H1 (cell line): ENCODE measurements at regions not wholly inside any gene's neighbourhood (a gene's known extent, or its start where the extent isn't known, plus 50 kb on each side); places are given as distances from the start of the nearest gene placed in this dataset.

Source experiments
- CTCF ChIA-PET: fragments of 300-600 bp; sonication (Branson Sonifier 250); formaldehyde crosslinking; loops from one replicate; lab custom pipeline; 2021; ENCODE audit not compliant: partially characterized antibody; lab: Charles Lee
- POLR2A ChIA-PET: fragments of 300-600 bp; sonication (Branson Sonifier 250); formaldehyde crosslinking; loops from one replicate; lab custom pipeline; 2021; ENCODE audit warnings: inconsistent platforms; ENCODE audit not compliant: partially characterized antibody; lab: Charles Lee
- DNase-seq, 2 experiments: peaks; one replicate each; pipeline versions ENCODE4 v3.0.0 to v3.0.0-alpha.2; 2010 to 2022; ENCODE audit warnings: low spot score in 2 of 2, low read depth in 1 of 2, mixed read lengths in 1 of 2
- FAIRE-seq: peaks from 2 replicates; lab custom pipeline; 2011; peaks lifted over from hg19 to GRCh38; lab: Jason Lieb, UNC
- H2AFZ ChIP-seq: 2 replicates; pipeline ENCODE4 v1.8.1; 2012; ENCODE audit warnings: low read length, inconsistent platforms
- H2AK5ac ChIP-seq: 2 replicates; pipeline ENCODE4 v1.6.1; 2013; ENCODE audit warnings: low read depth, low read length
- H2BK120ac ChIP-seq: replicated peaks from 2 replicates; pipeline ENCODE3; 2013; ENCODE audit warnings: low read depth, low read length, inconsistent platforms
- H2BK12ac ChIP-seq: 2 replicates; pipeline ENCODE4 v1.6.1; 2013; ENCODE audit warnings: low read depth, low read length
- H2BK15ac ChIP-seq: 2 replicates; pipeline ENCODE4 v1.6.1; 2013; ENCODE audit warnings: low read length
- H2BK20ac ChIP-seq: 2 replicates; pipeline ENCODE4 v1.6.1; 2013; ENCODE audit warnings: low read length
- H2BK5ac ChIP-seq: 2 replicates; pipeline ENCODE4 v1.6.1; 2013; ENCODE audit warnings: low read depth, low read length
- H3K14ac ChIP-seq: 2 replicates; pipeline ENCODE4 v1.6.1; 2013; ENCODE audit warnings: inconsistent platforms; ENCODE audit not compliant: insufficient read length
- H3K18ac ChIP-seq: 2 replicates; pipeline ENCODE4 v1.6.1; 2013; ENCODE audit warnings: low read length; ENCODE audit errors: extremely low read depth
- H3K23ac ChIP-seq: 2 replicates; pipeline ENCODE4 v1.6.1; 2013; ENCODE audit warnings: inconsistent platforms; ENCODE audit not compliant: insufficient read length
- H3K23me2 ChIP-seq: 2 replicates; pipeline ENCODE4 v1.6.1; 2013; ENCODE audit warnings: low read depth, low read length
- H3K27ac ChIP-seq: 2 replicates; pipeline ENCODE4 v1.6.1; 2011; ENCODE audit warnings: low read depth, low read length, inconsistent platforms
- H3K27me3 ChIP-seq, 4 experiments: replicated peaks in 1 of 4; 1 replicate in 1 of 4; 2 replicates in 3 of 4; pipeline versions ENCODE4 v1.6.1 to v1.8.1; 2011 to 2013; ENCODE audit warnings: low read length in 3 of 4, mild to moderate bottlenecking in 3 of 4, inconsistent platforms in 2 of 4, mixed read lengths in 2 of 4, moderate library complexity in 1 of 4; ENCODE audit not compliant: control insufficient read depth in 3 of 4, insufficient read depth in 3 of 4; ENCODE audit errors: extremely low read depth in 1 of 4
- H3K36me3 ChIP-seq, 4 experiments: 2 replicates each; pipeline versions ENCODE4 v1.6.1 to v1.8.1; 2011 to 2013; ENCODE audit warnings: mild to moderate bottlenecking in 4 of 4, low read length in 3 of 4, moderate library complexity in 2 of 4, control low read depth in 1 of 4, inconsistent platforms in 1 of 4; ENCODE audit not compliant: insufficient read depth in 4 of 4, control insufficient read depth in 2 of 4
- H3K4ac ChIP-seq: replicated peaks from 2 replicates; pipeline ENCODE3; 2013; ENCODE audit warnings: low read length, low read depth, mixed read lengths, inconsistent platforms; ENCODE audit not compliant: insufficient read length
- H3K4me1 ChIP-seq, 4 experiments: replicated peaks in 1 of 4; 1 replicate in 1 of 4; 2 replicates in 3 of 4; pipeline versions ENCODE4 v1.6.1 to v1.8.1; 2011 to 2013; ENCODE audit warnings: low read length in 3 of 4, inconsistent platforms in 2 of 4, mixed read lengths in 1 of 4; ENCODE audit not compliant: insufficient read depth in 4 of 4, control insufficient read depth in 3 of 4
- H3K4me2 ChIP-seq, 2 experiments: 2 replicates each; pipeline versions ENCODE4 v1.6.1 to v1.8.1; 2011 to 2013; ENCODE audit warnings: low read depth in 2 of 2, low read length in 2 of 2, control low read depth in 1 of 2, inconsistent platforms in 1 of 2, mild to moderate bottlenecking in 1 of 2; ENCODE audit not compliant: insufficient read depth in 1 of 2
- H3K4me3 ChIP-seq, 4 experiments: fragments of 200-600, 300-600 bp in 1 of 4; sonication (generic), shearing (Covaris generic), sonication (Bioruptor Twin) in 1 of 4; 2 replicates each; pipeline versions ENCODE4 v1.5.1 to v1.8.1; 2011 to 2016; ENCODE audit warnings: low read length in 4 of 4, low read depth in 3 of 4, control low read depth in 2 of 4, inconsistent platforms in 2 of 4, mild to moderate bottlenecking in 2 of 4, mixed read lengths in 1 of 4, moderate library complexity in 1 of 4; ENCODE audit not compliant: insufficient read depth in 2 of 4; ENCODE audit errors: extremely low read depth in 1 of 4
- H3K56ac ChIP-seq: replicated peaks from 2 replicates; pipeline ENCODE3; 2013; ENCODE audit warnings: low read depth, mild to moderate bottlenecking, mixed read lengths, low read length, inconsistent platforms; ENCODE audit not compliant: insufficient read length
- H3K79me1 ChIP-seq: 2 replicates; pipeline ENCODE4 v1.6.1; 2013; ENCODE audit warnings: low read depth, low read length, control low read depth
- H3K79me2 ChIP-seq, 2 experiments: 2 replicates each; pipeline versions ENCODE4 v1.6.1 to v1.8.1; 2012 to 2013; ENCODE audit warnings: low read length in 2 of 2, mild to moderate bottlenecking in 2 of 2, inconsistent platforms in 1 of 2; ENCODE audit not compliant: insufficient read depth in 2 of 2, control insufficient read depth in 1 of 2
- H3K9ac ChIP-seq, 4 experiments: replicated peaks in 1 of 4; 1 replicate in 1 of 4; 2 replicates in 3 of 4; pipeline versions ENCODE4 v1.6.1 to v1.8.1; 2011 to 2013; ENCODE audit warnings: low read depth in 3 of 4, low read length in 3 of 4, control low read depth in 2 of 4, mild to moderate bottlenecking in 2 of 4, moderate library complexity in 2 of 4, inconsistent platforms in 1 of 4; ENCODE audit errors: extremely low read depth in 1 of 4
- H3K9me3 ChIP-seq, 2 experiments: 2 replicates each; pipeline versions ENCODE4 v1.6.1 to v1.8.1; 2012 to 2013; ENCODE audit warnings: mild to moderate bottlenecking in 2 of 2, moderate library complexity in 2 of 2, control low read depth in 1 of 2, inconsistent platforms in 1 of 2, low read depth in 1 of 2, low read length in 1 of 2, mixed read lengths in 1 of 2; ENCODE audit not compliant: insufficient read depth in 2 of 2
- H4K20me1 ChIP-seq, 2 experiments: replicated peaks in 1 of 2; 2 replicates each; pipeline versions ENCODE3 to v1.8.1; 2011 to 2013; ENCODE audit warnings: inconsistent platforms in 2 of 2, low read length in 2 of 2, mild to moderate bottlenecking in 1 of 2; ENCODE audit not compliant: insufficient read depth in 2 of 2, control insufficient read depth in 1 of 2
- H4K5ac ChIP-seq: 2 replicates; pipeline ENCODE4 v1.6.1; 2013; ENCODE audit warnings: low read length, low read depth, mixed read lengths, inconsistent platforms; ENCODE audit not compliant: insufficient read length
- H4K8ac ChIP-seq: 2 replicates; pipeline ENCODE4 v1.8.0; 2013; ENCODE audit warnings: mild to moderate bottlenecking, moderate library complexity, low read length, inconsistent platforms; ENCODE audit not compliant: insufficient read depth; ENCODE audit errors: extremely low read depth
- H4K91ac ChIP-seq: replicated peaks from 2 replicates; pipeline ENCODE3; 2013; ENCODE audit warnings: low read length, mixed read lengths, inconsistent platforms; ENCODE audit not compliant: insufficient read length
- ATF3 ChIP-seq: IDR thresholded peaks from 2 replicates; pipeline ENCODE4 v1.6.1; 2011; ENCODE audit warnings: low read depth, mild to moderate bottlenecking, low read length; ENCODE audit not compliant: insufficient read depth
- CEBPB ChIP-seq: IDR thresholded peaks from 2 replicates; pipeline ENCODE4 v1.6.1; 2012; ENCODE audit warnings: low read depth, low read length
- CHD2 ChIP-seq: IDR thresholded peaks from 2 replicates; pipeline ENCODE4 v1.6.1; 2012; ENCODE audit warnings: low read length, improper control_type of control experiment
- EGR1 ChIP-seq: IDR thresholded peaks from 2 replicates; pipeline ENCODE4 v1.6.1; 2011; ENCODE audit warnings: low read depth, low read length, borderline replicate concordance
- EP300 ChIP-seq, 2 experiments: IDR thresholded peaks; 1 replicate in 1 of 2; 2 replicates in 1 of 2; pipeline ENCODE4 v1.6.1; 2011 to 2012; ENCODE audit warnings: low read depth in 2 of 2, low read length in 2 of 2, mild to moderate bottlenecking in 2 of 2, borderline replicate concordance in 1 of 2, inconsistent platforms in 1 of 2, moderate library complexity in 1 of 2
- FOSL1 ChIP-seq: IDR thresholded peaks from 2 replicates; pipeline ENCODE4 v1.6.1; 2011; ENCODE audit warnings: mild to moderate bottlenecking, low read depth, low read length, moderate library complexity; ENCODE audit not compliant: insufficient read depth
- JUN ChIP-seq: IDR thresholded peaks from 2 replicates; pipeline ENCODE4 v1.6.1; 2011; ENCODE audit warnings: low read depth, mild to moderate bottlenecking, improper control_type of control experiment, low read length
- JUND ChIP-seq: IDR thresholded peaks from 2 replicates; pipeline ENCODE4 v1.6.1; 2011; ENCODE audit warnings: mild to moderate bottlenecking, improper control_type of control experiment, low read length
- KDM4A ChIP-seq: IDR thresholded peaks from one replicate; pipeline ENCODE4 v1.7.1; 2012; ENCODE audit warnings: low read depth, mild to moderate bottlenecking, moderate library complexity, low read length, inconsistent platforms; ENCODE audit not compliant: severe bottlenecking
- NRF1 ChIP-seq: IDR thresholded peaks from 2 replicates; pipeline ENCODE4 v1.6.1; 2011; ENCODE audit warnings: mild to moderate bottlenecking, low read depth, low read length, improper control_type of control experiment
- RNF2 ChIP-seq: fragments of 200-900, 300-1000 bp; sonication (generic); IDR thresholded peaks from 2 replicates; pipeline ENCODE4 v1.7.1; 2016; ENCODE audit warnings: borderline replicate concordance, low read depth, mild to moderate bottlenecking, antibody characterized with exemption, low read length; ENCODE audit not compliant: poor library complexity, severe bottlenecking; ENCODE audit errors: missing control alignments
- SP2 ChIP-seq: IDR thresholded peaks from 2 replicates; pipeline ENCODE4 v1.6.1; 2012; ENCODE audit warnings: mild to moderate bottlenecking, low read length, inconsistent platforms
- SP4 ChIP-seq: IDR thresholded peaks from 2 replicates; pipeline ENCODE4 v1.6.1; 2012; ENCODE audit warnings: low read length, inconsistent platforms
- SUZ12 ChIP-seq: fragments of 200-600 bp; sonication (generic); IDR thresholded peaks from 2 replicates; pipeline ENCODE4 v1.6.1; 2012; ENCODE audit warnings: mild to moderate bottlenecking, inconsistent platforms, low read length, moderate library complexity, mixed read lengths
- ZNF274 ChIP-seq: IDR thresholded peaks from 2 replicates; pipeline ENCODE4 v1.7.0; 2012; ENCODE audit warnings: low read length, borderline replicate concordance; ENCODE audit errors: extremely low read depth
- WGBS, 2 experiments: shearing (Covaris generic) in 1 of 2; methylation state at CpG; one replicate each; pipeline versions ENCODE4 v1.1.6 to v1.1.7; 2013 to 2015; ENCODE audit warnings: low lambda C conversion rate in 2 of 2, mixed read lengths in 2 of 2, inconsistent platforms in 1 of 2, low coverage in 1 of 2, missing lambda C conversion rate in 1 of 2; ENCODE audit not compliant: insufficient replicate concordance in 2 of 2, insufficient coverage in 1 of 2, insufficient read length in 1 of 2; ENCODE audit errors: extremely low coverage in 1 of 2, missing lambda C conversion rate in 1 of 2; 5-methylcytosine and 5-hydroxymethylcytosine counted together

- Histone ChIP-seq H2BK15ac (no peak overlapping the region), H2AK5ac (no peak overlapping the region), H4K20me1 (no peaks in the 10 kb centered on the region), H4K91ac (no peak overlapping the region), H3K23me2 (no peaks in the 10 kb centered on the region), H3K9me3 (no peaks in the 10 kb centered on the region), H3K27ac (no peak overlapping the region), H3K4me1 (peaks cover 0 to 5% (median 2%) of the 10 kb centered on the region in 4 experiments; a peak in 5 of 7 replicates), H2AFZ (no peak overlapping the region), H2BK120ac (no peak overlapping the region), H3K9ac (no peak overlapping the region), H2BK12ac (no peak overlapping the region), H3K23ac (no peak overlapping the region), H3K27me3 (no peaks in the 10 kb centered on the region), H3K18ac (no peak overlapping the region), H3K79me1 (no peaks in the 10 kb centered on the region), H3K79me2 (no peaks in the 10 kb centered on the region), H3K4ac (no peak overlapping the region), H4K8ac (no peak overlapping the region), H3K56ac (no peak overlapping the region), H3K4me2 (no peak overlapping the region), H3K4me3 (no peak overlapping the region), H2BK5ac (no peak overlapping the region), H4K5ac (no peak overlapping the region), H3K36me3 (no peaks in the 10 kb centered on the region), H3K14ac (no peak overlapping the region), H2BK20ac (no peak overlapping the region)
- ChIA-PET POLR2A (interaction anchor here (1.2 kb wide), 1 partner anchor 78 kb away, joined by 3 read pairs; no protein-coding TSS in a partner anchor), CTCF (no interaction called here)
- WGBS, 2 experiments: 89% methylated on average over 2 of the region's 2 CpGs; no CpG with 5 or more reads in 1 of the 2 experiments
- DNase-seq: no peak
- FAIRE-seq: no peak
- TF ChIP-seq ZNF274 (no peak), EP300 (IDR thresholded peaks at IDR 0.05; ENCODE audit: borderline replicate concordance in 1 of 2, low read depth in 2 of 2, low read length in 2 of 2) (no peak), KDM4A (no peak), CEBPB (no peak), RNF2 (no peak), SP2 (no peak), EGR1 (no peak), SUZ12 (no peak), FOSL1 (no peak), ATF3 (no peak), CHD2 (no peak), NRF1 (no peak), JUND (no peak), JUN (no peak), SP4 (no peak)
These were observed 166.6 kb downstream of the ZBTB18 start for GRCh38 chr1:244217711-244218110.
